Liver (tissue), 8 donors: ENCODE measurements at regions not wholly inside any gene's neighbourhood (a gene's known extent, or its start where the extent isn't known, plus 50 kb on each side); places are given as distances from the start of the nearest gene placed in this dataset.

ENCODE experiments used
- DNase-seq: peaks from one replicate; pipeline ENCODE4 v3.0.0-alpha.2; 2017; ENCODE audit warnings: low spot score
- H3K27ac ChIP-seq, 2 donors: one replicate each; pipeline ENCODE4 v1.7.0; 2013; ENCODE audit warnings: inconsistent platforms in 2 of 2, low read length in 2 of 2, control low read depth in 1 of 2, low read depth in 1 of 2, mild to moderate bottlenecking in 1 of 2
- H3K27me3 ChIP-seq, 4 donors: one replicate each; pipeline versions ENCODE4 v1.6.1 to v1.7.0; 2013; ENCODE audit warnings: low read length in 3 of 4, inconsistent platforms in 1 of 4, mild to moderate bottlenecking in 1 of 4, moderate library complexity in 1 of 4; ENCODE audit not compliant: control insufficient read depth in 4 of 4, insufficient read depth in 4 of 4
- H3K36me3 ChIP-seq, 4 donors: one replicate each; pipeline versions ENCODE4 v1.6.1 to v1.7.0; 2013; ENCODE audit warnings: low read length in 3 of 4, mild to moderate bottlenecking in 3 of 4, low read depth in 1 of 4, moderate library complexity in 1 of 4; ENCODE audit not compliant: control insufficient read depth in 4 of 4, insufficient read depth in 3 of 4
- H3K4me1 ChIP-seq, 4 donors: one replicate each; pipeline versions ENCODE4 v1.6.1 to v1.7.0; 2013; ENCODE audit warnings: low read length in 3 of 4, mild to moderate bottlenecking in 3 of 4, moderate library complexity in 1 of 4; ENCODE audit not compliant: control insufficient read depth in 4 of 4, insufficient read depth in 4 of 4
- H3K4me3 ChIP-seq, 3 donors: one replicate each; pipeline versions ENCODE4 v1.6.1 to v1.7.0; 2013; ENCODE audit warnings: low read length in 3 of 3, control low read depth in 1 of 3, low read depth in 1 of 3, mild to moderate bottlenecking in 1 of 3
- H3K9ac ChIP-seq, 2 donors: one replicate each; pipeline ENCODE4 v1.7.0; 2013; ENCODE audit warnings: low read length in 2 of 2, mild to moderate bottlenecking in 2 of 2, moderate library complexity in 2 of 2, control low read depth in 1 of 2, low read depth in 1 of 2
- H3K9me3 ChIP-seq, 4 donors: one replicate each; pipeline versions ENCODE4 v1.6.1 to v1.7.0; 2013; ENCODE audit warnings: low read length in 3 of 4; ENCODE audit not compliant: control insufficient read depth in 4 of 4
- FOXA1 ChIP-seq: IDR thresholded peaks from 2 replicates; pipeline ENCODE4 v1.6.1; 2016; ENCODE audit warnings: antibody characterized with exemption
- FOXA2 ChIP-seq: IDR thresholded peaks from 2 replicates; pipeline ENCODE4 v1.6.1; 2016; ENCODE audit warnings: antibody characterized with exemption
- GABPA ChIP-seq, 2 donors: IDR thresholded peaks in 1 of 2; conservative IDR thresholded peaks in 1 of 2; 2 replicates each; pipeline ENCODE4 v1.6.1; 2016; ENCODE audit warnings: antibody characterized with exemption in 2 of 2, mild to moderate bottlenecking in 1 of 2, moderate library complexity in 1 of 2
- JUND ChIP-seq, 2 donors: IDR thresholded peaks; 2 replicates each; pipeline ENCODE4 v1.6.1; 2016; ENCODE audit warnings: antibody characterized with exemption in 2 of 2
- NR2F2 ChIP-seq: IDR thresholded peaks from 2 replicates; pipeline ENCODE4 v1.6.1; 2016; ENCODE audit warnings: antibody characterized with exemption
- RAD21 ChIP-seq, 2 donors: IDR thresholded peaks; 2 replicates each; pipeline ENCODE4 v1.6.1; 2016; ENCODE audit warnings: antibody characterized with exemption in 2 of 2, mild to moderate bottlenecking in 2 of 2
- RXRA ChIP-seq, 2 donors: IDR thresholded peaks; 2 replicates each; pipeline ENCODE4 v1.6.1; 2017 to 2018; ENCODE audit warnings: antibody characterized with exemption in 2 of 2, mild to moderate bottlenecking in 1 of 2
- SP1 ChIP-seq: IDR thresholded peaks from 2 replicates; pipeline ENCODE4 v1.6.1; 2018; ENCODE audit warnings: antibody characterized with exemption, mild to moderate bottlenecking
- TAF1 ChIP-seq: conservative IDR thresholded peaks from 2 replicates; pipeline ENCODE4 v1.6.1; 2016; ENCODE audit warnings: antibody characterized with exemption, mild to moderate bottlenecking
- YY1 ChIP-seq: IDR thresholded peaks from 2 replicates; pipeline ENCODE4 v1.6.1; 2016; ENCODE audit warnings: antibody characterized with exemption, mild to moderate bottlenecking
- WGBS: extraction: QIAGEN DNeasy Blood & Tissue Kit; methylation state at CpG from one replicate; pipeline ENCODE4 v1.1.7; 2013; 5-methylcytosine and 5-hydroxymethylcytosine counted together
- TF ChIP-seq, protein P1 (sequence below): IDR thresholded peaks from 2 replicates; pipeline ENCODE4 v1.6.1; 2016; ENCODE audit warnings: antibody characterized with exemption, mild to moderate bottlenecking
- TF ChIP-seq, protein P2 (sequence below): IDR thresholded peaks from 2 replicates; pipeline ENCODE4 v1.6.1; 2016; ENCODE audit warnings: antibody characterized with exemption
- TF ChIP-seq, protein P3 (sequence below): IDR thresholded peaks from 2 replicates; pipeline ENCODE4 v1.6.1; 2016; ENCODE audit warnings: antibody characterized with exemption
- TF ChIP-seq, protein P4 (sequence below): fragments of 150-350 bp; IDR thresholded peaks from 2 replicates; pipeline ENCODE4 v1.5.1; 2017; ENCODE audit warnings: improper control_type of control experiment, low read depth, low read length; ENCODE audit not compliant: missing input control
- donor health status: healthy.
- donor health status: healthy.
- donor health status: healthy.
- donor health status: healthy.
- donor health status: healthy.

DNA sequence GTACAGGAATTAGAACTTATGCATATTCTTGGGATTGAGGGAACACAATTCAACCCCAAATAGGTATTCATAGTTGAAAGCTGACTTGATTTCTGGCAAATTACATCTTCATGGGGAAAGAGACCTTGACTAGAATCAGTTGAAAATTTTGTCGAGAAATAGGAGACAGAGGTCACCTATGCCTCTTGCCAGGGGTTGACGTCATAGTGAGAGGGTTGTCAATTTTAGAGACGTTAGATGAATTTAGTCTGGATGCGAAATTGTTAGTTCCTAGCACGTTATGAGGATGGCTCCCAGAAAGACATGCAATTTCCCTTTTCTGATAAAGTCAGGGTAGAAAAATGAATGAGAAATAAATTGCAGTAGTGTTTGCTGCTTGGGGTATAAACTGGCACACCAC, 59.3 kb downstream of the SEC61G start (continued):
- TF ChIP-seq, protein P1, sequence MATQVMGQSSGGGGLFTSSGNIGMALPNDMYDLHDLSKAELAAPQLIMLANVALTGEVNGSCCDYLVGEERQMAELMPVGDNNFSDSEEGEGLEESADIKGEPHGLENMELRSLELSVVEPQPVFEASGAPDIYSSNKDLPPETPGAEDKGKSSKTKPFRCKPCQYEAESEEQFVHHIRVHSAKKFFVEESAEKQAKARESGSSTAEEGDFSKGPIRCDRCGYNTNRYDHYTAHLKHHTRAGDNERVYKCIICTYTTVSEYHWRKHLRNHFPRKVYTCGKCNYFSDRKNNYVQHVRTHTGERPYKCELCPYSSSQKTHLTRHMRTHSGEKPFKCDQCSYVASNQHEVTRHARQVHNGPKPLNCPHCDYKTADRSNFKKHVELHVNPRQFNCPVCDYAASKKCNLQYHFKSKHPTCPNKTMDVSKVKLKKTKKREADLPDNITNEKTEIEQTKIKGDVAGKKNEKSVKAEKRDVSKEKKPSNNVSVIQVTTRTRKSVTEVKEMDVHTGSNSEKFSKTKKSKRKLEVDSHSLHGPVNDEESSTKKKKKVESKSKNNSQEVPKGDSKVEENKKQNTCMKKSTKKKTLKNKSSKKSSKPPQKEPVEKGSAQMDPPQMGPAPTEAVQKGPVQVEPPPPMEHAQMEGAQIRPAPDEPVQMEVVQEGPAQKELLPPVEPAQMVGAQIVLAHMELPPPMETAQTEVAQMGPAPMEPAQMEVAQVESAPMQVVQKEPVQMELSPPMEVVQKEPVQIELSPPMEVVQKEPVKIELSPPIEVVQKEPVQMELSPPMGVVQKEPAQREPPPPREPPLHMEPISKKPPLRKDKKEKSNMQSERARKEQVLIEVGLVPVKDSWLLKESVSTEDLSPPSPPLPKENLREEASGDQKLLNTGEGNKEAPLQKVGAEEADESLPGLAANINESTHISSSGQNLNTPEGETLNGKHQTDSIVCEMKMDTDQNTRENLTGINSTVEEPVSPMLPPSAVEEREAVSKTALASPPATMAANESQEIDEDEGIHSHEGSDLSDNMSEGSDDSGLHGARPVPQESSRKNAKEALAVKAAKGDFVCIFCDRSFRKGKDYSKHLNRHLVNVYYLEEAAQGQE, result no peak
- no peak for TF ChIP-seq JUND (IDR thresholded peaks at IDR 0.05)
- no peak for TF ChIP-seq TAF1
- no peak for TF ChIP-seq FOXA2
- no peak for TF ChIP-seq RAD21 (IDR thresholded peaks at IDR 0.05)

DNA sequence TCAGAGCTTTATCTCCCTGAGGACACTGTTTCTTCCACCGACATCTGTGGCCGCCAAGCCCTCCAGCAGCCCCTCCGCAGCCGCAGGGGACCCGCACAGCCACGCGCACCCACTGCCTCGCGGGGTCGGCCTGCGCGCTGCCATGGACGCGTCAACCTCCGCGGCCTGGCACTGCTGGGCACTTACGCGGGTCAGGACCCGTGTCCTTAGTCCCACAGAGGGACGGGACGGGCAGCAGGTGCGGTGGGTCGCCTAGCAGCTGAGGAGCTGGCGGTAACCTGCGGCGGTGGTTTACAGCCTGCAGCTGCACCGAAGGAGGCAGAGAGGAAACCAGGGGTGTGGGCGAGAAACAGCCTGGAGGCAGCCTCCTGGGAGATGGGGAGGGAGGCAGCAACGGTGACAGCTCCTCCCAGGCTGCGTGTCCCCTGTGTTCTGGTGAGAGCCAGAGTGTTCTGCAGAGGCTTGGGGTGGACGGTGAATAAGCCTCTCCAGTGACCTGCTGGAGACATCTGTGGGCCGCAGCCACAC, 61.3 kb downstream of the SEC61G start:
- Histone ChIP-seq H3K36me3 (no peaks in the 10 kb centered on the region), H3K9me3 (peaks cover 0 to 6% (median 1%) of the 10 kb centered on the region in 4 donors), H3K4me3 (no peak overlapping the region), H3K27me3 (no peaks in the 10 kb centered on the region), H3K9ac (no peak overlapping the region), H3K27ac (no peak overlapping the region), H3K4me1 (no peaks in the 10 kb centered on the region)
- no peak for DNase-seq
- TF ChIP-seq, protein P2, sequence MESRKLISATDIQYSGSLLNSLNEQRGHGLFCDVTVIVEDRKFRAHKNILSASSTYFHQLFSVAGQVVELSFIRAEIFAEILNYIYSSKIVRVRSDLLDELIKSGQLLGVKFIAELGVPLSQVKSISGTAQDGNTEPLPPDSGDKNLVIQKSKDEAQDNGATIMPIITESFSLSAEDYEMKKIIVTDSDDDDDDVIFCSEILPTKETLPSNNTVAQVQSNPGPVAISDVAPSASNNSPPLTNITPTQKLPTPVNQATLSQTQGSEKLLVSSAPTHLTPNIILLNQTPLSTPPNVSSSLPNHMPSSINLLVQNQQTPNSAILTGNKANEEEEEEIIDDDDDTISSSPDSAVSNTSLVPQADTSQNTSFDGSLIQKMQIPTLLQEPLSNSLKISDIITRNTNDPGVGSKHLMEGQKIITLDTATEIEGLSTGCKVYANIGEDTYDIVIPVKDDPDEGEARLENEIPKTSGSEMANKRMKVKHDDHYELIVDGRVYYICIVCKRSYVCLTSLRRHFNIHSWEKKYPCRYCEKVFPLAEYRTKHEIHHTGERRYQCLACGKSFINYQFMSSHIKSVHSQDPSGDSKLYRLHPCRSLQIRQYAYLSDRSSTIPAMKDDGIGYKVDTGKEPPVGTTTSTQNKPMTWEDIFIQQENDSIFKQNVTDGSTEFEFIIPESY, result no peak
- no peak for TF ChIP-seq SP1
- TF ChIP-seq, protein P3, sequence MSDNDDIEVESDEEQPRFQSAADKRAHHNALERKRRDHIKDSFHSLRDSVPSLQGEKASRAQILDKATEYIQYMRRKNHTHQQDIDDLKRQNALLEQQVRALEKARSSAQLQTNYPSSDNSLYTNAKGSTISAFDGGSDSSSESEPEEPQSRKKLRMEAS, result no peak
- no peak for TF ChIP-seq GABPA (IDR thresholded peaks at IDR 0.05 in 1 of 2, conservative IDR thresholded peaks at IDR 0.05 in 1 of 2)
- TF ChIP-seq NR2F2, result no peak
- no peak for TF ChIP-seq JUND (IDR thresholded peaks at IDR 0.05)
- TF ChIP-seq FOXA1, result no peak
- no peak for TF ChIP-seq YY1
- TF ChIP-seq RXRA (IDR thresholded peaks at IDR 0.05), result no peak
- TF ChIP-seq, protein P1, result no peak
- TF ChIP-seq, protein P4, sequence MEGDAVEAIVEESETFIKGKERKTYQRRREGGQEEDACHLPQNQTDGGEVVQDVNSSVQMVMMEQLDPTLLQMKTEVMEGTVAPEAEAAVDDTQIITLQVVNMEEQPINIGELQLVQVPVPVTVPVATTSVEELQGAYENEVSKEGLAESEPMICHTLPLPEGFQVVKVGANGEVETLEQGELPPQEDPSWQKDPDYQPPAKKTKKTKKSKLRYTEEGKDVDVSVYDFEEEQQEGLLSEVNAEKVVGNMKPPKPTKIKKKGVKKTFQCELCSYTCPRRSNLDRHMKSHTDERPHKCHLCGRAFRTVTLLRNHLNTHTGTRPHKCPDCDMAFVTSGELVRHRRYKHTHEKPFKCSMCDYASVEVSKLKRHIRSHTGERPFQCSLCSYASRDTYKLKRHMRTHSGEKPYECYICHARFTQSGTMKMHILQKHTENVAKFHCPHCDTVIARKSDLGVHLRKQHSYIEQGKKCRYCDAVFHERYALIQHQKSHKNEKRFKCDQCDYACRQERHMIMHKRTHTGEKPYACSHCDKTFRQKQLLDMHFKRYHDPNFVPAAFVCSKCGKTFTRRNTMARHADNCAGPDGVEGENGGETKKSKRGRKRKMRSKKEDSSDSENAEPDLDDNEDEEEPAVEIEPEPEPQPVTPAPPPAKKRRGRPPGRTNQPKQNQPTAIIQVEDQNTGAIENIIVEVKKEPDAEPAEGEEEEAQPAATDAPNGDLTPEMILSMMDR, result no peak
- 63% methylated on average over 32 of the region's 32 CpGs for WGBS
